Right lobe of liver (tissue), 4 donors: ENCODE measurements at regions not wholly inside any gene's neighbourhood (a gene's known extent, or its start where the extent isn't known, plus 50 kb on each side); places are given as distances from the start of the nearest gene placed in this dataset.

ENCODE experiments used
- POLR2A ChIP-seq: fragments of 450-650 bp; IDR thresholded peaks from one replicate; pipeline ENCODE4 v1.6.1; 2017; ENCODE audit warnings: antibody characterized with exemption, mild to moderate bottlenecking
- TF ChIP-seq, protein P1 (sequence below), 4 donors: fragments of 200-600 bp in 3 of 4; fragments of 450-650 bp in 1 of 4; IDR thresholded peaks; one replicate each; pipeline versions ENCODE4 v1.5.1 to v1.8.0; 2016 to 2022; ENCODE audit warnings: antibody characterized with exemption in 4 of 4, mild to moderate bottlenecking in 2 of 4
- donor health status: DM: no; HTN: no; CAD: no.
- donor health status: DM: no; HTN: no; CAD: no.
- donor health status: DM: no; HTN: yes; CAD: no.

DNA sequence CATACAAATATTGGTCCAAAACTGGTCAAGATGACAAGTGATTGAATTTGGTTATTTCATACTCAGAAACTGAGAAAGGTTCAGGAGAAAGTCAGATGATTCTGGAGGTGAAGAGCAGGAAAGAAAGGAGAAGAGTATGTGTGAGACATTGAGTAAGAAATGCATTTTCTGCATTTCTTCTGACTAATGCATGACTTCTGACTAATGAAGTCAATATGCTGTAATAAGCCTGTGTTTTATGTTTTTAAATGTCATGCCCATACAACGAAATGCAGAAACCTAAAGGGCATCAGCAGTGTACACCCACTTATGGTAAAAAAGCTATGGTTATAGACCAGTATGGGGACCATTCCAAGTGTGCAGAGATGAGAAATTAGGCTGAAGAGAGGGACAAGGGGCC is 1227.8 kb upstream of the SORCS1 start:
- TF ChIP-seq, protein P1, sequence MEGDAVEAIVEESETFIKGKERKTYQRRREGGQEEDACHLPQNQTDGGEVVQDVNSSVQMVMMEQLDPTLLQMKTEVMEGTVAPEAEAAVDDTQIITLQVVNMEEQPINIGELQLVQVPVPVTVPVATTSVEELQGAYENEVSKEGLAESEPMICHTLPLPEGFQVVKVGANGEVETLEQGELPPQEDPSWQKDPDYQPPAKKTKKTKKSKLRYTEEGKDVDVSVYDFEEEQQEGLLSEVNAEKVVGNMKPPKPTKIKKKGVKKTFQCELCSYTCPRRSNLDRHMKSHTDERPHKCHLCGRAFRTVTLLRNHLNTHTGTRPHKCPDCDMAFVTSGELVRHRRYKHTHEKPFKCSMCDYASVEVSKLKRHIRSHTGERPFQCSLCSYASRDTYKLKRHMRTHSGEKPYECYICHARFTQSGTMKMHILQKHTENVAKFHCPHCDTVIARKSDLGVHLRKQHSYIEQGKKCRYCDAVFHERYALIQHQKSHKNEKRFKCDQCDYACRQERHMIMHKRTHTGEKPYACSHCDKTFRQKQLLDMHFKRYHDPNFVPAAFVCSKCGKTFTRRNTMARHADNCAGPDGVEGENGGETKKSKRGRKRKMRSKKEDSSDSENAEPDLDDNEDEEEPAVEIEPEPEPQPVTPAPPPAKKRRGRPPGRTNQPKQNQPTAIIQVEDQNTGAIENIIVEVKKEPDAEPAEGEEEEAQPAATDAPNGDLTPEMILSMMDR (IDR thresholded peaks at IDR 0.05): no peak
- no peak for TF ChIP-seq POLR2A
